GM19043 (cell line): ENCODE measurements at regions not wholly inside any gene's neighbourhood (a gene's known extent, or its start where the extent isn't known, plus 50 kb on each side); places are given as distances from the start of the nearest gene placed in this dataset.
"Not testable (repeated sequence)": the region's sequence is repeated elsewhere in the genome, so short reads cannot be mapped to it uniquely, and the experiment has no call there.

ENCODE experiments used
- ATAC-seq: cut with Tn5 transposase; IDR thresholded peaks from one replicate; pipeline ENCODE4 v1.9.1; 2021; ENCODE audit warnings: low read depth; ENCODE audit not compliant: unreplicated experiment

- ATAC-seq = no peak
Measured at GRCh38 chr2:207437136-207437523, 92.6 kb upstream of the CREB1 start.

GRCh38 chr2:207437524-207438143 lies 92.1 kb upstream of the CREB1 start:
- no peak for ATAC-seq

DNA sequence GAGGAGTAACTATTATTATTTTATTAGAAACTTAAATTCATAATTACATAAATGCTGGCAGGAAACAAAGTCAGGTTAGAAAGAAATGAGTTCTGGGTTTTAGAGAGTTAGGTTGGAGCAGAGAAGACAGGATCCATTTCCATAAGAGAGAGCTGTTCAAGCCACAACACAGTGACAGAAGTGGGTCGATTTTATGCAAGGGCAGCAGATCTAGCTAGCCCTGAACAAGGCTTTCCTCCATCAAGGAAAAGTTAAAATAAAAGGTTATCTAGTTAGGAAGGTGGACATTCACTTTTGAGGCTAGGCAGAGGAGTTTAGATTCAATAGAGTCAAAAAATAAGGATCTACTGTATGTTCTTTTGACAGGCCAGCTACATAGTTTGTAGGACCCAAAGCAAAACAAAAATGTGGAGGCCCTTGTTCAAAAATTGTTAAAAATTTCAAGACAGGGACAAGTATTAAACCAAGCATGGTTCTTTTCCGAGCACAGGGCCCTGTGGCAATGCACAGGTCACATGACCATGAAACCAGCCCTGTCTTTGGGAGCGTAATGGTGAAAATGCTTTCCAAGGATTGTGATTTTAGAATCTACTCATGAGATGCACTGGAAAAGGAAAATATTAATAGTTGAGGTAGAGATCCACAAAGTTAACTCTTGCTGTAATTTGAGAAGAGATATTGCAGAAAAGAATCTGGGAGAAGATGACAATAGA lies 91.2 kb upstream of the CREB1 start:
- ATAC-seq = no peak

DNA sequence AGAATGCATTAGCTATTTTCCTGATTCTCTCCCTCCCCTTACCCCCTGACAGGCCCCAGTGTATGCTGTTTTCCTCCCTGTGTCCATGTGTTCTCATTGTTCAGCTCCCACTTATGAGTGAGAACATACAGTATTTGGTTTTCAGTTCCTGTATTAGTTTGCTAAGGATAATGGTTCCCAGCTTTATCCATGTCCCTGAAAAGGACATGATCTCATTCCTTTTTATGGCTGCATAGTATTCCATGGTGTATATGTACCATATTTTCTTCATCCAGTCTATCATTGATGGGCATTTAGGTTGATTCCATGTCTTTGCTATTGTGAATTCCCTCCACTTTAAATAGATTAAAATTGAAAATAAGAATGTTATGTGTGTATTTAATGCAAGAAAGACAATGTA lies 89.9 kb upstream of the CREB1 start:
- ATAC-seq = not testable (repeated sequence)

- no peak for ATAC-seq
Measured at GRCh38 chr2:207444756-207445155, 85.0 kb upstream of the CREB1 start.

DNA sequence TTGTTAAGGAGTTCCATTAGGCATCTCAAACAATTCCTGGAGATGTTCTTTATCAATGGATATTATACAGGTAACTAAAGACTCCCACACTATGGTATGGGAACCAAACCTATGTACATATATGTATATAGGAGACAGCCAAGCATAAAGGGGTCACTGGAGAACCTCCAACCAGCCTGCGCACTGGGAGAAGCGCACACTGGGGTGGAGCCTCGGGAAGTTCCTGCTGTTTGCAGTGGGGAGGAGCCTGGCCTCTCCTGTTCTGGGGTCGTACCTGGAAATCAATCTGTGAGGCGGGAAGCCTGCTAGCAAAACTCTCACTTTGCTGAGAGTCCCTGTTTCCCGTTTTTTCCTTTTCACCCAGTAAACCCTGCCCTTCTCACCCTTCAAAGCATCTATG lies 83.1 kb upstream of the CREB1 start:
- no peak for ATAC-seq

DNA sequence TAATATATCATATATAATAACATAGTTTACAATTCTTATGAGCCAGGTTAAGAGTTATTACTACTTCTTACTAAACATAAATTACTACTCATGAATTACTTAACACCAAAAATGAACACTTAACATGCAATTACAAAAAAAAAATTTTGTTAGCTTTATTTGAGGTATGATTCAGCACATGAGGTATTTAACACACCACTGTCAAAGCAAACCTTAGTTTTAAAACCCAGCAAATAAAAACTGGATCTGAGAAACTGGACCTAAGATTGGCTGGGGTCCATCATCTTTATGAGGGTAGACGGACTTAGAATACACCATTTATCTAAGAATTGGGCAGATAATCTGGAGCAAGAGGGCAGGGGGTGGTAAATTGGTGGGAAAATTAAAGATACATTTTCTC lies 81.8 kb upstream of the CREB1 start:
- ATAC-seq = no peak

- no peak for ATAC-seq
Measured at GRCh38 chr2:207449642-207450165, 80.1 kb upstream of the CREB1 start.

GRCh38 chr2:207450186-207450585 lies 79.6 kb upstream of the CREB1 start:
- ATAC-seq = no peak

GRCh38 chr2:207458582-207458981 lies 71.2 kb upstream of the CREB1 start:
- ATAC-seq = no peak

DNA sequence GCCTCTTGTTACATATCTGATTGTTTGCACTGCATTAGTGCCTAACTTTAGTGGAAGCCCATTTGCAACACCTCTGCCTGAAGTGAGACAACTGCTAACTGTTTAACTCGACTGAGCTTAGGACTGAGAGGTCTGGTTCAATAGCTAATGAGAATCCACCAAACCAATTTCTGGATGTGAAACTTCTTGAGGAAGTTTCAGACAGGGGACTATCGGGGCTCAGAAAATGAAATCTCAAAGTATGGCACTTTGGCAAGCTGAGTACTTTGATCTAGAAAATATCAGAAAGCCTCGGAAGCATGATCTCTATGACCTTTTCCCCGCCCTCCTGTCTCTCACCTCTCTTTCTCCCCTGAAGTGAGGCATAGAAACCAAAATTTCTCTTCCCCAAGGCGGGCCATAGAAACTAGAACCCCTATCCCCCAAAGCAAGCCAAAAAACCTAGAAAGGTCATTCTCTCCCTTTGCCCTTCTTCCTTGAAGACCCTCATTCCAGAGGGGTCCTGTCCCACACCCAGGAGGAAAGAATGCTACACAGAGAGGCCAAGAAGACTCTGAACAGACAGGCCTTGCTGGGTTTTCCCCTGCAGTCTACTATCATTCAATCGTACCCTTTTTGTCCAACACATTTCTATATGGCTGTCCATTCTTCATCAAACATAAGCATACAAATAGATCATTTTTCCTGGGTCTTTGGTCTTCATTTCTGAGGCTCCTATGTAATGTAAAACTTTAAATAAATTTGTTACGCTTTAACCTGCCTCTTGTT lies 69.6 kb upstream of the CREB1 start:
- peak; percentile 88 for ATAC-seq

DNA sequence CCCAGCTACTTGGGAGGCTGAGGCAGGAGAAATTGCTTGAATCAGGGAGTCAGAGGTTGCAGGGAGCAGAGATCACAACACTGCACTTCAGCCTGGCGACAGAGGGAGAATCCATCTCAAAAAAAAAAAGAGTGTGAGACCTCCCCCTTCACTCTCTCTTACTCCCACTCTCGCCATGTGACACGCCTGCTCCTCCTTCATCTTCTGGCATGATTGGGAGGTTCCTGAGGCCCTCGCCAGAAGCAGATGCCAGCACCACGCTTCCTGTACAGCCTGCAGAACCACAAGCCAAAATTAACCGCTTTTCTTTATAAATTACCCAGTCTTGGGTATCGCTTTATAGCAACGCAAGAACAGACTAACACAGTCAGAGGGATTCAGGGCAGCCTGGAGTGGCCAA lies 66.3 kb upstream of the CREB1 start:
- no peak for ATAC-seq

DNA sequence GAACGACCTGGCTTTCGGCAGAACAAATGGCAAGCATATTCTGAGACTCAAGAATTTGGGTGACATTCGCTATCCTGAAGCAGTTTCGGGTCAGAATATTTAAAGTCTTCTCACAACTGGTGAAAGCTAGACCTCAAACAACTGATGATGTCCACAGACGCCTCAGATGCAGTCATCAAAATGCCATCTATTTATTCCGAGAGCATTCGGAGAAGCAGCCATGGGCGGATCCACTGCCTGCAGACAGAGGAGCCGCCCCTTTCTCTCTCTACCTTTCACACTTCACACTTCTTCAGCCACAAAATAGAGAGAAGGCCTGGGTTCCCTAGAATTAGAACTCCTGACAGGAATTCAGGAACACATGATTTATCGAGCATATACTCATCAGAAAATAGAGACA lies 65.8 kb upstream of the CREB1 start:
- ATAC-seq = no peak

GRCh38 chr2:207465894-207466293 lies 63.9 kb upstream of the CREB1 start:
- ATAC-seq = no peak

DNA sequence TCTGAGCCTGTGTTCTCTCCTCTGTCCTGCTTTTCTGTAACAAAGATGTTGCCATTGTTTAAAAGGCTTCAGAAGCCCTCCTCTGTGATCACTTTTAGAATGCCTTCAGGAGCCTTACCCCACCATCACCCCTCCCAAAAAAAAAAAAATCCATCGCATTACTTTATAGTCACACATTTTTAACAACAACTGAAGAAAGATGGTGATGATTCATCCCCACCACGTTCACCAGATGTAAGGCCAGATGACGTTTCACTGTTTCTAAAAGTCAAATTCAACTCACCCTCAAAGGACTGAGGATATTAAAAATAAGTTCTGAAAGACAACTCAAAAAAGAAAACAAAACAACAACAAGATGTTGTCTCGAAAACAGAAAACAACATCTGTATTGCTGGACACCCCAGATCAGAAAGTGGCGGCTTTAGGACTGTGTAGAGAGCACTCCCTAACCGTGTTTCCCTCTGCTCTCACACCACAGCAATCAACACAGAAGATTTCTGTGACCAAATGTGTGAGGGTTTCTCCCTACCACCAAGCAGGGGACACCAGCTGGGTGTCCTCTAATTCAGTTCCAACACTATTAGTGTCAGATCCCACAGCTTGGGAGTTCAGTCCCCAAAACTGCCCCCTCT lies 61.9 kb upstream of the CREB1 start:
- ATAC-seq = peak; percentile 56

GRCh38 chr2:207468488-207468887 lies 61.3 kb upstream of the CREB1 start:
- ATAC-seq = no peak

GRCh38 chr2:207469451-207469850 lies 60.3 kb upstream of the CREB1 start:
- ATAC-seq = no peak

DNA sequence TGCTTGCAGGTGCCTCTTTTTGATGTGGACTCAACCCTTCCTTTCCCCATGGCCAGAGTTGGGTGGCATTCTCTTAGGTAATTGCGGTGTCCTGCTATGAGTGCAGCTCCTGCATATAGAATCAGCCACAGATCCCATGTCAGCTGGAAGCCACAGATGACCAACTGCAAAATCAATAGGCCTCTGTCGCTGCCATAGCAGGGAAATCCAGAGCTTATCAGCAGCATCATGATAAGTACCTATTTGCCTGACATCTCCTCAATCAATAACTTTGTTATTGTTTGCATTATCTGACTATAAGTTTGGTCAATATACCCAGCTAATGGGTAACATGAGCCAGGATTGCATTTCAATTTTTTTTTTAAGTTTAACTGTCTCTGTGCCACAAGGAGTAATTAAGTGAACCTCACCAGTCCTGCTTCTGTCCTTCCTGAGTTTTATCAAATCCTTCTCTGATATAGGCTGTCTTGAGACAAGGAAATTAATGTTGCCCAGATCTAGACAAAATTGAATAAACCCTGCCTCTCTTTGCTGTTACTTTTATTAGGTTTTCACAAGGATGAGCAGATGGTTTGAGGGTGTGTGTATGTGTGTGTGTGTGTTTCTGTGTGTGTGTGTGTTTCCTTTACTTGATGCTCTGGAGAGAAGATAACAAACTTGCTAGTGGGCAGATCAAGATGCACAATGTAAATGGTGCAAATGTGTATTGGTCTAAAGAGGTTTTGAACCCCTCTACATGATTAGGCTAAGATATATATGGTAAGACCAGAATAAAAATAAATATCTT lies 59.6 kb upstream of the CREB1 start:
- ATAC-seq = no peak

DNA sequence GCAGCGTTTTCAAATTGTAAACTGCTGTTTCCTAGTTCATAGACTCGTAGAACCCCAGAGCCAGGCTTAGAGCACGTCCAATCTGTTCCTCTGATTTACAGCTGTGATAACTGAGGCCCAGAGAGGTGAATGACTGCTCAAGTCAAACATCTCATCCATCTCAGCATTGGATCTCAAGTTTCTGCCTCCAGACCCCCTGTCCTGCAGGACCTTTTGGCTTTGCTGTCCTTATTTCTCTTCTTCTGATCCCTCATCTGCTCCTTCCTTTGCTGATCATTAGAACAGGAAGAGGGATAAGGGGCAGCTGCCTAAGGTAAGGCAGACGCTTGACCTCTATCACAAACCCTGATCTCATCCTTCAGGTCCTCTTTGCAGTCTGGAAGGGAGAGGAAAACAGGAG lies 58.5 kb upstream of the CREB1 start:
- ATAC-seq = no peak

GRCh38 chr2:207472343-207473048 lies 57.3 kb upstream of the CREB1 start:
- ATAC-seq = no peak
